Stomach (tissue), 4 donors: ENCODE measurements at regions not wholly inside any gene's neighbourhood (a gene's known extent, or its start where the extent isn't known, plus 50 kb on each side); places are given as distances from the start of the nearest gene placed in this dataset.

Experiments
- CTCF ChIP-seq, 7 experiments: fragments of 450-650 bp in 4 of 7; fragments of 200-600 bp in 3 of 7; sonication (generic) in 3 of 7; IDR thresholded peaks; one replicate each; pipeline ENCODE4 v1.5.1; 2016 to 2019; ENCODE audit warnings: antibody characterized with exemption in 7 of 7, control low read depth in 2 of 7, mild to moderate bottlenecking in 1 of 7
- EP300 ChIP-seq: sonication (generic); formaldehyde crosslinking; IDR thresholded peaks from one replicate; pipeline ENCODE4 v1.6.1; 2017; ENCODE audit warnings: antibody characterized with exemption
- POLR2A ChIP-seq, 4 donors: fragments of 450-650 bp; IDR thresholded peaks; one replicate each; pipeline ENCODE4 v1.6.1; 2016; ENCODE audit warnings: antibody characterized with exemption in 4 of 4, control low read depth in 2 of 4, mild to moderate bottlenecking in 1 of 4, moderate library complexity in 1 of 4
- POLR2AphosphoS5 ChIP-seq, 3 donors: sonication (generic); formaldehyde crosslinking; IDR thresholded peaks; one replicate each; pipeline ENCODE4 v1.6.1; 2016; ENCODE audit warnings: antibody characterized with exemption in 3 of 3

- TF ChIP-seq POLR2AphosphoS5 (IDR thresholded peaks at IDR 0.05) (no peak), CTCF (IDR thresholded peaks at IDR 0.05) (no peak), POLR2A (IDR thresholded peaks at IDR 0.05) (no peak), EP300 (no peak)
These were observed 415.2 kb downstream of the TRIML1 start for GRCh38 chr4:188554413-188554812.
